Nephron progenitor cell (in vitro differentiated cells): ENCODE measurements at regions not wholly inside any gene's neighbourhood (a gene's known extent, or its start where the extent isn't known, plus 50 kb on each side); places are given as distances from the start of the nearest gene placed in this dataset.

Source experiments
- DNase-seq: peaks from one replicate; pipeline ENCODE4 v3.0.0; 2021
- H3K27ac Mint-ChIP-seq: 2 replicates; pipeline ENCODE4 v1.8.0; 2021; ENCODE audit warnings: mild to moderate bottlenecking, moderate library complexity, mixed read lengths
- H3K27me3 Mint-ChIP-seq: 2 replicates; pipeline ENCODE4 v1.8.0; 2021; ENCODE audit warnings: mild to moderate bottlenecking, low read depth, mixed read lengths; ENCODE audit not compliant: poor library complexity
- H3K36me3 Mint-ChIP-seq: 2 replicates; pipeline ENCODE4 v1.8.0; 2021; ENCODE audit warnings: low read depth, mixed read lengths
- H3K4me1 Mint-ChIP-seq: 2 replicates; pipeline ENCODE4 v1.8.0; 2021; ENCODE audit warnings: mixed read lengths
- H3K4me3 Mint-ChIP-seq: 2 replicates; pipeline ENCODE4 v1.8.0; 2021; ENCODE audit warnings: mild to moderate bottlenecking, moderate library complexity, mixed read lengths
- H3K9me3 Mint-ChIP-seq: 2 replicates; pipeline ENCODE4 v1.8.0; 2021; ENCODE audit warnings: mild to moderate bottlenecking, moderate library complexity, mixed read lengths
- TF ChIP-seq, protein P1 (sequence below): fragments of 200-600 bp; sonication (generic); IDR thresholded peaks from 2 replicates; pipeline ENCODE4 v1.5.0; 2021; ENCODE audit warnings: antibody characterized with exemption

DNA sequence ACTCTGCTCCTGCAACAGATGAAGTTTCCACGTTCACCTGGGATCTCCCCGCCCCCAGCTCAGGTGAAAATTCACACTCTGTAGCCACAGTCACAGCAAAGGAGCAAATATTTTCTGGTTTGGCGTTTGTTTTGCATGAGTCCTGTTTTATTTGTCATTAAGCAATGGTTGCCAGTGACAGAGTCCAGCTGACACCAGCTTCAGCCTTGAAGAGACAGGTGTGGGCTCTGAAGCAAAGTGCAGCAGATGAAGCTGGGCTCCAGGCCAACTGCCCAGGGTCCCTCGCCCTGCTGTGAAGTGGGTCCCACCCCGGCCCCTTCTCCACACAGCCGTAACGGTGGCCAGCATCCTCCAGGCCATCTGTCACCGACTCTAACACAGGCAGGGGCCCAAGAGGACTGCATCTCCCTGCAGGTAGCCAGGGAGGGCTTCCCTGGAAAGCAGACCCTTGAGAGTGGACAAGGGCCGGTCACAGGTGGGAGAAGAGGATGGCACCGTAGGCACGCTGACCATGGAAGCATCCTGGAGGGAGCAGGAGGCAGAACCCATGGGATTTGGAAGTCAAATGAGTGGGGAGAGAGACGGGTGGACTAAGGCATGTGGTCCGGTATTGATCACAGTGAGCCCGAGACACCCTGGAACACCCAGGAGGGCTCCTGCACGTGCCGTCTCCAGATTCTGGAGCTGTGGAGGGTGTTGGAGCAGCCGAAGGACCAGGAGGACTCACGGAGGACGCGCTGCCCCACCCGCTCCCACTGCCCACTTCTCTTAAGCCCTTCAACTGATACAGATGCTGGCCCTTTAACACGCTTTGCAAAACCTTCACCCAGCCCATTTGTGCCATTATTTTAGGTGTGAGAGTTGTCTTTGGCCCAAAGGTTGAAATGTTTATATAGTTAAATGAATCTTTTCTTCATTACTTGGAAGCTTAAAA is 294.5 kb downstream of the BRD1 start:
- no peak for DNase-seq
- peaks cover 8% of the 10 kb centered on the region for H3K27me3 Mint-ChIP-seq
- no peak overlapping the region for H3K4me3 Mint-ChIP-seq
- TF ChIP-seq, protein P1, sequence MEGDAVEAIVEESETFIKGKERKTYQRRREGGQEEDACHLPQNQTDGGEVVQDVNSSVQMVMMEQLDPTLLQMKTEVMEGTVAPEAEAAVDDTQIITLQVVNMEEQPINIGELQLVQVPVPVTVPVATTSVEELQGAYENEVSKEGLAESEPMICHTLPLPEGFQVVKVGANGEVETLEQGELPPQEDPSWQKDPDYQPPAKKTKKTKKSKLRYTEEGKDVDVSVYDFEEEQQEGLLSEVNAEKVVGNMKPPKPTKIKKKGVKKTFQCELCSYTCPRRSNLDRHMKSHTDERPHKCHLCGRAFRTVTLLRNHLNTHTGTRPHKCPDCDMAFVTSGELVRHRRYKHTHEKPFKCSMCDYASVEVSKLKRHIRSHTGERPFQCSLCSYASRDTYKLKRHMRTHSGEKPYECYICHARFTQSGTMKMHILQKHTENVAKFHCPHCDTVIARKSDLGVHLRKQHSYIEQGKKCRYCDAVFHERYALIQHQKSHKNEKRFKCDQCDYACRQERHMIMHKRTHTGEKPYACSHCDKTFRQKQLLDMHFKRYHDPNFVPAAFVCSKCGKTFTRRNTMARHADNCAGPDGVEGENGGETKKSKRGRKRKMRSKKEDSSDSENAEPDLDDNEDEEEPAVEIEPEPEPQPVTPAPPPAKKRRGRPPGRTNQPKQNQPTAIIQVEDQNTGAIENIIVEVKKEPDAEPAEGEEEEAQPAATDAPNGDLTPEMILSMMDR: no peak
- no peak overlapping the region for H3K27ac Mint-ChIP-seq
- H3K36me3 Mint-ChIP-seq: no peaks in the 10 kb centered on the region
- H3K4me1 Mint-ChIP-seq: peaks cover 32% of the 10 kb centered on the region
- peaks cover 4% of the 10 kb centered on the region for H3K9me3 Mint-ChIP-seq

DNA sequence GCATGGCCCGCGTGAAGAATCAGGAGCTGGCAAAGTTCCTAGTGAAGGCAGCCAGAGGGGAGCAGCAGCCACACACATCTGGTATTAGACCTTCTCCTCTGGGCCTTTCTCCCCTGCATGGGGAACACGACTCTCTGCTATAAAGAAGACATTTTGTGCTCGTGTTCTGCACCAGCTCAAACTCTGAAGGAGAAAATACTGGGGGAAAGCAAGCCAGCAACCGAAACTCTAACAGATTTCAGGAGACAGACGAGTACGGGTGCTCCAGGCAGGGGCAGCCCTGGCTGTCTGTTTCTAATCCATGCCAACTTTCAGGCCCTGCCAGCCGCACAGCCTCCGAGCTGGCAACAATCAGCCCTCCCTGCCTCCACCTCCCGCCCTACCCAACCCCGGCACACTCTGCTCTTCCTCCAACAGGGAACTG is 296.3 kb downstream of the BRD1 start:
- Mint-ChIP-seq H3K4me3 (no peak overlapping the region), H3K27me3 (peaks cover 9% of the 10 kb centered on the region), H3K9me3 (peaks cover 4% of the 10 kb centered on the region), H3K27ac (no peak overlapping the region), H3K4me1 (peaks cover 19% of the 10 kb centered on the region), H3K36me3 (no peaks in the 10 kb centered on the region)
- DNase-seq: no peak
- TF ChIP-seq, protein P1: no peak

DNA sequence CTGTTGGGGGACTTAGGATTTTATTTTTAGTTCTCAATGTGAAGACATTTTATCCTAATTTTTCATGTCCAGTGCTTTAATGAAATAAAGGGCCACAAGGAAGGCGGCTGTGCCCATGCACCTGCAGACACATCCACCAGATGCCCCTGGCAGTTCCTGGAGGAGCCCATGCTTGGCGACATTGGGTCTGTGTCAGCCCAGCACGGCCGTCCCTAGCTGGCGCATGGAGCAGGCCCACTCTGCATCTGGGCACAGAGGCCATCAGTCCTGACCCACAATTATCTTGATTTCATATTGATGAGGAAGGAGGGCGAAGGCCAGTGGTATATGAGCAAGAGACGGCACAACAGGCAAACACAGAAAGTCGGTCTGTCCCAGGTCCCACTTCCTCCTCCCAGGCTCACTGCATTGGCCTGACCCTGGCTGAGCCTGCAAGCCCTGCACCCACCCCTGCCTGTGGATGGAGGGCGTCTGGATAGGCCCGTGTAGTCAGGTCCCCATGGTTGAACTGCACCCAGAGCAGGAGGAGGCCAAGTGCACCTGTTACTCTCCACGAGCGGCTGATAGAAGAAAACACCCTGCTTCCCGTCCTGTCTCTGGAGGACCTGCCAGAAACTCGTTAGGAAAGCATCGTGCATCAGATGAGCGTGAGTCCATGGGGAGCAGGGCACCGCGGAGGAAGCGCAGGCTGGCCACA is 296.9 kb downstream of the BRD1 start:
- no peak overlapping the region for H3K4me3 Mint-ChIP-seq
- H3K27ac Mint-ChIP-seq: no peak overlapping the region
- no peaks in the 10 kb centered on the region for H3K36me3 Mint-ChIP-seq
- H3K27me3 Mint-ChIP-seq: peaks cover 9% of the 10 kb centered on the region
- peaks cover 4% of the 10 kb centered on the region for H3K9me3 Mint-ChIP-seq
- DNase-seq: no peak
- TF ChIP-seq, protein P1: no peak
- H3K4me1 Mint-ChIP-seq: peaks cover 18% of the 10 kb centered on the region

DNA sequence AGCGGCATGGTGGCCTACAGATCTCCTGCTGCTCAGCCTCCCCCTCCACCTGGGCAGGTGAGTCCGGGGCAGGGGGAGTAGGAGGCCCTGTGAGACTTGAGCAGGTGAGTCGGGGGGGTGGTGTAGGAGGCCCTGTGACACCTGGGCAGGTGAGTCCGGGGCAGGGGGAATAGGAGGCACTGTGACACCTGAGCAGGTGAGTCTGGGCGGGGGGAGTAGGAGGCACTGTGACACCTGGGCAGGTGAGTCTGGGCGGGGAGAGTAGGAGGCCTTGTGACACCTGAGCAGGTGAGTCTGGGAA is 299.3 kb downstream of the BRD1 start:
- Mint-ChIP-seq H3K9me3 (peaks cover 4% of the 10 kb centered on the region), H3K4me1 (peaks cover 27% of the 10 kb centered on the region), H3K36me3 (no peaks in the 10 kb centered on the region), H3K27me3 (peaks cover 5% of the 10 kb centered on the region), H3K4me3 (no peak overlapping the region), H3K27ac (no peak overlapping the region)
- DNase-seq: no peak
- TF ChIP-seq, protein P1: no peak

DNA sequence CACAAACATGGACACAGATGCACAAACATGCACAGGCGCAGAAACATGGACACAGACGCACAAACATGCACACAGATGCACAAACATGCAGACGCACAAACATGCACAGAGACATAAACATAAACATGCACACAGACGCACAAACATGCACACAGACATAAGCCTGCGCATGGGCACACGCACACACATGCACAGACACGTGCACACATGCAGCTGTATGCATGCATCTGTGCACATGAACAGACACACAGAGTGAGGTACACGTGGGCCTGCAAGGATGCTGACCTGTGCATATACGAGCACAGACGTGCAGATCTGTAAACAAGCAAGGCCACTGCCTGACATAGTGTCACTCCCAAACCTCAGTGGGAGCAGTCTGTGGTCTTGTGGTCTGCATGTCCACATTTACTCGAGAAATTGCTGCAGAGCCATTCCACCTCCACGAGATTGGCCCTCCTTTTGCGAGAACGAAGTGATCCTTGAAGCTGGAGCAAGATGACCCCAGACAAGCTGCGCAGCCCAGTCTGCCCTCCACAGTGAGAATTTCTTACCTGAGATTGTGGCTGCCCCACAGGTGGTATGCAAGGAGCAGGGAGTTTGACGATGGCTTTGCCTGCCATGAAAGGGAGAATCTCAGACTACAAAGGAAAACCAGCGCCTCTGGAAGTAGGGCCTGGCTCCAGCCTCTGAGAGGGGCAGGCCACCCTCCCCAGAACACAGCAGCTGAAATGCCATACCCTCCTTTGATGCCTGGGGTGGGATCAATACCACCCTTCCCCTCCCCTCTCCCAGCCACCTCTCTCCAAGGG is 299.9 kb downstream of the BRD1 start:
- TF ChIP-seq, protein P1: no peak

More for the DNA sequence above, 299.9 kb downstream of the BRD1 start:
- Mint-ChIP-seq H3K9me3 (peaks cover 4% of the 10 kb centered on the region), H3K27me3 (peaks cover 5% of the 10 kb centered on the region), H3K4me3 (no peak overlapping the region), H3K27ac (no peak overlapping the region), H3K36me3 (no peaks in the 10 kb centered on the region), H3K4me1 (peaks cover 32% of the 10 kb centered on the region)
- no peak for DNase-seq
